GM18498 (cell line): ENCODE measurements at regions not wholly inside any gene's neighbourhood (a gene's known extent, or its start where the extent isn't known, plus 50 kb on each side); places are given as distances from the start of the nearest gene placed in this dataset.

ENCODE experiments used
- ATAC-seq: cut with Tn5 transposase; IDR thresholded peaks from one replicate; pipeline ENCODE4 v1.9.1; 2021; ENCODE audit warnings: mild to moderate bottlenecking, moderate library complexity; ENCODE audit not compliant: unreplicated experiment

DNA sequence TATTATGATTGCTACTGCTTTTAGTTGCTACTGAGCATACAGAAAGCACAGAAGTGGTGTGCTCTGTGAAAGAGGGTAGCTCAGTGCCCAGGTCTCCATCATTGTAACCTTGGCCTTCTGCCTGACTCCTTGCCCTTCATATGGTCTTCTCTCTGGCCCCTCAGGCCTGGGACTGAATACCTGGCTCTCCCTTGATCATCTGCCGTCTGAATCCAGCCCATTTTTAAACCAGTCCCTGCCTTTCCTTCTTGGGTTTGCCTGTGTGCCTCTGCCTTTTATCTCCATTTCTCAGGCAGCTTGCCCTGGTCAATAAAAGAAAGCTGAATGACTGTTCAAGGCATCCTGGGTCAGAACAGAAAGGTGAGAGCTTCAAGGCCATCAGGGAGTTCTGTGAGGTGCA lies 109.1 kb upstream of the ZNF438 start:
- ATAC-seq, result no peak

GRCh38 chr10:31142026-31142425 lies 110.4 kb upstream of the ZNF438 start:
- no peak for ATAC-seq

DNA sequence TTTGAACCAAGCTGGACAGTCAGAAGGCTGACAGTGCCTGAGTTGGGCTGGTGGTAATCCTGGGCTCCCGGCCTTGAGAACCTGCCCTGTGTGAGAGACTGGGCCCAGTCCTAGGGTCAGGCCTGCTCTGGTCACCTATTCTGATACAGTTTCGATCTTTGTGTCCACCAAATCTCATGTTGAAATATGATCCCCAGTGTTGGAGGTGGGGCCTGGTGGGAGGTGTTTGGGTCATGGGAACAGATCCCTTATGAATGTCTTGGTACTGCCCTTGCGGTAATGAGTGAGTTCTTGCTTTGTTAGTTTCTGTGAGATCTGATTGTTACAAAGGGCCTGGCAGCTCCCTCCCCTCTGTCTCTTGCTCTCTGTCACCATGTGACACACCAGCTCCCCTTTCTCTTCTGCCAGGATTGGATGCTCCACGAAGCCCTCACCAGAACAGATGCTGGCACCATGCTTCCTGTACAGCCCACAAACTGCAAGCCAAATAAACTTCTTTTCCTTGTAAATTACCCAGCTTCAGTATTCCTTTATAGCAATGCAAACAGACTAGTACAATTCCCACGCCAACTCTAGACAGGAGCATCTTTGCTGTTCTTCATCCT lies 111.8 kb upstream of the ZNF438 start:
- no peak for ATAC-seq

GRCh38 chr10:31145986-31146385 lies 114.3 kb upstream of the ZNF438 start:
- ATAC-seq, result no peak

GRCh38 chr10:31146491-31147209 lies 115.0 kb upstream of the ZNF438 start:
- no peak for ATAC-seq

DNA sequence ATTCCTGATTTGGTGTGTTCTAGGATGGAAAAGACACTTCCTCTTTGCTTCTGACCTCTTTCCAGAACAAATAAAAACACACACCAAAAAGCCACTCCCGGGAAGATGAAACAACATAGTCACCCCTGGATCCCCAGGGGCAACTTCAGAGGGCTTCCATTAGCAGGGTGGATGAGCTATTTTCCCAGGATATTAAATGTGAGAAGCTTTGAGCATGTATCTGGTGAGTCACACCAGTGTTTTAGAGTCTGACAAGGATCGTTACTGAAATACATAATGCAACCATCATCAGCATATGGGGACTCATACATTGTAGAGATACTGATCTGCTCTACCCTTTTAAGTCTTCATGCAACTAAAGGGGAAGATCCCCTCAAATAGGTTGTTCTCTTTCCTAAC lies 115.5 kb upstream of the ZNF438 start:
- ATAC-seq, result no peak

GRCh38 chr10:31148951-31149350 lies 117.3 kb upstream of the ZNF438 start:
- ATAC-seq, result no peak

GRCh38 chr10:31149835-31150512 lies 118.3 kb upstream of the ZNF438 start:
- ATAC-seq, result no peak

DNA sequence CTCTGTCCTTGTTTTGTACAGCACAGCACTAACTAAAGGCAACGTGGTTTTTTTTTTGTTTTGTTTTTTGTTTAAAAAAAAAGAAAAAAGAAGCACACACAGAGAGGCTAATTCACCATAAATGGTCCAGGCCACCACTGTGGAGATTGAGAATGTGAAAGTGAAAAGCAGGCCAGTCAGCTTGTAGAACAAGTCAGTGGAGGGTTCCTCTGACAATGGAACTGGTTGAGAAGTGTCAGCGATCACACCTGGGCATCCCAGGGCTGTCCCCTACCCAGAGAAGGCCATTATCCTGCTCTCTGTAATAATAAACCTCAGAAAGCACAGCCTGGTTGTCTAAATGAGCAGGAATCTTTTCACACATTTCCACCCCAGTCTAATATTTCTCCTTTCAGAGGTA lies 119.6 kb upstream of the ZNF438 start:
- ATAC-seq, result no peak

DNA sequence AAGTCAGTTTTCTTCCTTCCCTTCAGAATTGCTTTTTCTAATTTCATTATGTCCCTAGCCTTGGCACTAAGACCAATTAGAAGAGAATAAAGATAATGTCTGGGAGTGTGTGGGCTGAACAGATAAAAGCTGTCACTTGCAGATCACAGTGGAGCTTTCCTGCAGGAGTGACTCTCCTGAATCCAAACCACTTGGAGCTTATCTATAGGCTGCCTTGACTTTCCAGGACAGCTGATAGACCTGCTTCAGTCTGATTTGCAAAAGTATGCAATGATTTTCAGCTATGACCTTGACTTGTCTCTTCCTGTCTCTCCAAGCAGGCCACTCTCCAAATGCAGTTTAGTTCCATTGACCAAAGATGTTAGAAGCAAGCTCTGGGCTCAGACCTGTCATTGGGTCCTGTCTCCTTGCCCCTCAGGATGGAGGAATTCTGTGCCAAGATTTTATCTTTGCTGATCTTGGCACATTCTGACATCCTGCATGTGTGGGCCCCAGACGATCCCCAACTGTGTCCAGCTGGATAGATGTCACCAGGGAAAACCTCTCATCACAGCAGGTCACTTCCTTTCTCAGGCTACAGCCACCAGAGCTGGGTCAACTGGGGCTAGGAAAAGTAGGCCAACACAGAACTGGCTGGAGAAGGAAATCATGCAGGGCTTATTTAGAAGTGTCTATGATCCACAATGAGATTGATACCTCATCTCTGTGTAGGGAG lies 120.9 kb upstream of the ZNF438 start:
- ATAC-seq, result no peak

DNA sequence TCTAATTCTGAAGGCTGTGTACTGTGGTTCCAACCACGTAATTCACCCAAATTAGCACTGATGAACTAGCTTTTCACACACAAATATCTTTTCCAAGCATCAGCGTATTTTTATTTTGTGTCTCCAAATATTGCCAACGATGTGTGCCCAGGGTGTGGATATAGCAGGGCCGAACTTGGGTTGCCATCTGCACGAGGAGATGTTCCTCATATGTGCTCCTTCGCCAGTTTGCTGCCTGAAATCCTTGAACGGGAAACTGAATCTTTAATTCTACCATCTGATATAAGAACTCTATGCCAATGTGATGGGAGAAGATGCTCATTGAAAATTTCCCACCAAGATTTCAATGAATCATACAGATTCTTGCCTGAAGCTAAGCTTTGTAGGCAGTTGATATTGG lies 121.5 kb upstream of the ZNF438 start:
- ATAC-seq, result no peak

DNA sequence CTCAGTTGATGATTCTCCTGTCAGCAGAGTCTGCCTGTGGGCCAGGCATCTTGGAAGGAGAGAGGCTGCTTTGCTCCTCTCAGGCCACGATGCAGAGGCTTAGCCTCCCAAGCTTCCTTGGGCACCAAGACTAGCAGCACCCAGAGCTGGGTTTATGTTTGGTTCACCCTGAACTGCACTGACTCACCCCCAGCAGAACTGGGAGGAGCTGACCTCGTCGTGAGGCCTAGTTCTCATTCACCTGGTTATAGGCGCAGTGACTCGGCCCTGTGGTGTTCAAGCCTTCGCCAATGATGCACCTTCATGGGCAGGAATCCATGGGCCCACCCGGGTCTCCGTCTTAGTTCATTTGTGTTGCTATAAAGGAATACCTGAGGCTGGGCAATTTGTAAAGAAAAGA lies 122.0 kb upstream of the ZNF438 start:
- no peak for ATAC-seq

DNA sequence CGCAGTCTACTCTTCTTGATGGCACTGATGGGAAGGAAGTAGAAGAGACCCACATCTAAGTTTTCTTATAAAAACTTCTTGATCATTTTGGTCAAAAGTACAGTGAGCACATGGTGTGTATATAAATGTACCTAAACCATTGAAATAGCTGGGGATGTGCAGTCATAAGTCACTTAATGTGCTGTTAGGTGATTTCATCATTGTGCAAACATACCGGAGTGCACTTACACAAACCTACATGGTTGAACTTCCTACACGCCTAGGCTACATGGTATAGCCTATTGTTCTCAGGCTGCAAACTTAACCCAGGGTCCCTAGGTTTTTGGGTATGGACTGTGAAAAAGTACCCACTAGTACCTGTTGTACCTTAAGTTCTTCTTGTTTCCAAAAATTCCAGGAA lies 123.3 kb upstream of the ZNF438 start:
- no peak for ATAC-seq

DNA sequence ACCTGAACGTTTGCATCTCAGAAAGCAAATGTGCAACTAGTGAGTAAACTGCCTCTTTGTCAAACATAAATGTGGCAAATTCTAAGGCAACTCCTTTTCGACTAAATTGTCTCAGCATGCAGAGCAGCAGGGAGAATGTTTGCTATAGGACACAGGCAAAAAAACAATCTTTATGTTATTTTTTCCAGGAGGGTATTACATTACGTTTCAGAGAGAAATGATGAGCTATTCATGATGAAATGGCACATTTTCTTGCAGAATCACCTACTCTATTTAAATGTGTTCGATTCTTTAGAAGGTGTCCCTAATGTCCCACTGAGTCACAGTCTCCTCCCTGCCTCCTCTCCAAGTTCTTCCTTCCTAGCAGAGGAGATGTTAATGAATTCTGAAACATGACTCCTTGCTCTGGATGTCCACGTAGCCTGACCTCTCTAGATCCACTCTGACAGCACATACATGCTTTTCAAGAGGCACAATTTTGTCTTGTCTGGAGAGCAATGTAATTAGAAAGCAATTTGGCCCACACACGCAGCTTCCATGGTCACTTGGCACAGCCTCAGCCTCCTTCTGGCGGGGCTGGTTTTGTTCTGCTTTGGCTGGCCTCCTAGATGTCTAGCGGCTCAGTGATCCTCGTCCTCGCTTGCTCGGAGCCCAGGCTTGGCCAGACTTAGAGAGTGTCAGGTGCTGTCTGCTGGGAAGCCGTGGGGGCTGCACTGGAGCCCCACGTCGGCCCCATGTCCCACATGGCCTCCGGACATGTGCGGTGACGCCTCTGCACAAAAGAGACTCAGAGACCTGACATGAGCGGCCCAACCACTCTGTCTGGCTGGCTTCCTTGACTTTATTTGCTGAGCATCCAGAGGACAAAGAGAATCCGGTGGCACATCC lies 125.7 kb upstream of the ZNF438 start:
- ATAC-seq, result no peak

DNA sequence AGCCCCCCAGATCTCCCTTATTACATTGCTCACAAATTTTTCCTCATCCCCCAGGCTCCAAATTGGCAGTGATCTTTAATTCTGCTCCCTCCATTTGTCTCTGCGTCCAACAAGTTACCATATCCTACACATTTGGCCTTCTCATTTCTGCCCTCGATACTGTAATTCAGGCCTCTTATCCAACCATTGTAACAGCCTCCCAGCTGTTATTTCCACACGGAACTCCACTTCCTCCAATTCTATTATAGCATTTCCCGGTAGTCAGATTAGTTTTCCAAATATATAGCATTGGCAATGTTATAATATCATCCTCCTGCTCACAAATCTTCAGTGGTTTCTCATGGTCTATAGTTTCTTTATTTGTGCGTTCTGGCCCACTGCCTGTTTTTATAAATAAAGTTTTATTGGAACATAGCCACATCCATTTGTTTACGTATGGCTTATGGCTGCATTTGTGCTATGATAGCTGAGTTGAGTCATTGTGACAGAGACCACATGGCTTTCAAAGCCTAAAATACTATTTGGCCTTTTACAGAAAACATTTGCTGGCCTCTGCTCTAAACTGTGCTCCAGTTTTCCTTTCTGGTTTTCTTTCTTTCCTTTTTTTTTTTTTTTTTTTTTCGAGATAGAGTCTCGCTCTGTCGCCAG lies 126.5 kb upstream of the ZNF438 start:
- no peak for ATAC-seq

DNA sequence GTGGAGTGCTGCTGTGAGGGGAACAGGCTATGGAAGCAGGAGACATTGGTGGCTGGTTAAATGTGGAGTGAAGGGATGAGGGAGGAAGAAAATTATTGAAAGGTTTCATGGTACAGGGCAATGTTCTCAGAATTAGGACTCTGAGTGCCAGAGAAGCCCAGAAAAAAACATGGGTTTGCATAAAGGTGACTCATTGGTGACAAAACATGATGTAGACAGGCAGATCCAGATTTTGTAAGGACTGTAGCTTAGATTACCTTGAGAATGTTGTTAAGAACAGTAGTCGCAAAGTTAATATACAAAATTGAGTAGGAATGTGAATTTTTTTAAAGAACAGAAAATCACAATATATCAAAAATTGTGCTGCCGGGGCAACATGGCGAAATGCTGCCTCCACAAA lies 134.9 kb upstream of the ZNF438 start:
- no peak for ATAC-seq

- ATAC-seq, result no peak
Observed at GRCh38 chr10:31170636-31171035, 139.0 kb upstream of the ZNF438 start.

- no peak for ATAC-seq
Observed at GRCh38 chr10:31171402-31172083, 139.9 kb upstream of the ZNF438 start.

- no peak for ATAC-seq
Observed at GRCh38 chr10:31172925-31173324, 141.3 kb upstream of the ZNF438 start.

DNA sequence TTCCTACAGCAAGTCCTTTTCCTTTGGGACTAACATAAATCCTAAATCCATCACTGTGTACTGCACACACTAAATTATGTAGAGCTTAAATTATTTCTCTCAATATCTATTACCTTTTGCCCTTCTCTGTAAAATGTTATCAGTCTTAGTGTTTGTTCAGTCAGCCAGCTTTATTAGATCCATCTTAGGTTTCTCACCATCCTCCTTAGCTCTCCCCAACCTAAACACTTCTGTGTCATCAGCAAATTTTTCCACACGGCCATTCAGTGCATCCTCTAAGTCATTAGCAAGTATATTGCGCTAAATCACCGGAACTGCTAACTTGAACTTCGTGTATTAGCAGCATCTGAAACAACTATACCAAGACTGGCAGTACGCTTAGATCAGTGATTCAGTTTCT lies 142.1 kb upstream of the ZNF438 start:
- no peak for ATAC-seq
